GM12892 (cell line): ENCODE measurements at regions not wholly inside any gene's neighbourhood (a gene's known extent, or its start where the extent isn't known, plus 50 kb on each side); places are given as distances from the start of the nearest gene placed in this dataset.

Experiments
- POLR2A ChIP-seq: IDR thresholded peaks from 2 replicates; pipeline ENCODE4 v1.6.1; 2011; ENCODE audit warnings: low read depth, low read length, control low read depth
- POLR2AphosphoS5 ChIP-seq: IDR thresholded peaks from 2 replicates; pipeline ENCODE4 v1.6.1; 2011; ENCODE audit warnings: low read depth, low read length, control low read depth
- TAF1 ChIP-seq: IDR thresholded peaks from 2 replicates; pipeline ENCODE4 v1.6.1; 2011; ENCODE audit warnings: low read depth, mild to moderate bottlenecking, control low read depth, low read length, borderline replicate concordance

- TF ChIP-seq POLR2A = no peak
- no peak for TF ChIP-seq TAF1
- TF ChIP-seq POLR2AphosphoS5 = no peak
Observed at GRCh38 chr7:31408140-31408729, 67.7 kb upstream of the NEUROD6 start.
